SIG-M5 (cell line): ENCODE measurements at regions not wholly inside any gene's neighbourhood (a gene's known extent, or its start where the extent isn't known, plus 50 kb on each side); places are given as distances from the start of the nearest gene placed in this dataset.
"Not testable (repeated sequence)": the region's sequence is repeated elsewhere in the genome, so short reads cannot be mapped to it uniquely, and the experiment has no call there.

Experiments
- DNase-seq: peaks from one replicate; lab custom pipeline; 2025; lab: John Stamatoyannopoulos, UW

GRCh38 chr1:166305371-166305770, 138.6 kb upstream of the FAM78B start:
- no peak for DNase-seq

GRCh38 chr1:166307261-166308188, 140.7 kb upstream of the FAM78B start:
- DNase-seq = no peak

GRCh38 chr1:166316306-166316705, 149.5 kb upstream of the FAM78B start:
- not testable (repeated sequence) for DNase-seq

- no peak for DNase-seq
These were observed 155.7 kb upstream of the FAM78B start for GRCh38 chr1:166322470-166322869.

GRCh38 chr1:166327886-166328285, 161.1 kb upstream of the FAM78B start:
- no peak for DNase-seq

- DNase-seq = no peak
These were observed 162.2 kb upstream of the FAM78B start for GRCh38 chr1:166328956-166329355.

- no peak for DNase-seq
These were observed 163.3 kb upstream of the FAM78B start for GRCh38 chr1:166330096-166330495.

GRCh38 chr1:166338105-166338504, 171.3 kb upstream of the FAM78B start:
- no peak for DNase-seq

GRCh38 chr1:166340709-166341108, 173.9 kb upstream of the FAM78B start:
- no peak for DNase-seq

- DNase-seq = no peak
These were observed 176.5 kb upstream of the FAM78B start for GRCh38 chr1:166343276-166343675.

GRCh38 chr1:166350490-166350889, 183.7 kb upstream of the FAM78B start:
- no peak for DNase-seq

- no peak for DNase-seq
These were observed 184.9 kb upstream of the FAM78B start for GRCh38 chr1:166351676-166352075.

- DNase-seq = no peak
These were observed 186.4 kb upstream of the FAM78B start for GRCh38 chr1:166353213-166353612.

- DNase-seq = no peak
These were observed 187.6 kb upstream of the FAM78B start for GRCh38 chr1:166354406-166354805.

GRCh38 chr1:166365081-166365480, 198.3 kb upstream of the FAM78B start:
- no peak for DNase-seq

- DNase-seq = no peak
These were observed 201.2 kb upstream of the FAM78B start for GRCh38 chr1:166368030-166368429.

- DNase-seq = no peak
These were observed 211.1 kb upstream of the FAM78B start for GRCh38 chr1:166377896-166378295.

GRCh38 chr1:166378805-166379204, 212.0 kb upstream of the FAM78B start:
- DNase-seq = no peak

GRCh38 chr1:166379447-166379846, 212.6 kb upstream of the FAM78B start:
- DNase-seq = no peak

- DNase-seq = no peak
These were observed 216.3 kb upstream of the FAM78B start for GRCh38 chr1:166383137-166383536.

- no peak for DNase-seq
These were observed 217.0 kb upstream of the FAM78B start for GRCh38 chr1:166383635-166384346.

GRCh38 chr1:166384948-166385347, 218.1 kb upstream of the FAM78B start:
- DNase-seq = no peak

GRCh38 chr1:166390366-166391033, 223.7 kb upstream of the FAM78B start:
- no peak for DNase-seq
